Endothelial cell (in vitro differentiated cells): ENCODE measurements at regions not wholly inside any gene's neighbourhood (a gene's known extent, or its start where the extent isn't known, plus 50 kb on each side); places are given as distances from the start of the nearest gene placed in this dataset.

Source experiments
- DNase-seq: peaks from one replicate; pipeline ENCODE4 v3.0.0; 2021; ENCODE audit warnings: low spot score
- H3K27ac Mint-ChIP-seq: one replicate; pipeline ENCODE4 v1.8.0; 2021; ENCODE audit warnings: mixed read lengths, inconsistent platforms; ENCODE audit not compliant: unreplicated experiment
- H3K27me3 Mint-ChIP-seq: one replicate; pipeline ENCODE4 v1.8.0; 2021; ENCODE audit warnings: mild to moderate bottlenecking, moderate library complexity, mixed read lengths, inconsistent platforms; ENCODE audit not compliant: unreplicated experiment
- H3K36me3 Mint-ChIP-seq: one replicate; pipeline ENCODE4 v1.8.0; 2021; ENCODE audit warnings: mild to moderate bottlenecking, low read depth, mixed read lengths, inconsistent platforms; ENCODE audit not compliant: unreplicated experiment
- H3K4me1 Mint-ChIP-seq: one replicate; pipeline ENCODE4 v1.8.0; 2021; ENCODE audit warnings: mild to moderate bottlenecking, mixed read lengths, inconsistent platforms; ENCODE audit not compliant: unreplicated experiment
- H3K4me3 Mint-ChIP-seq: one replicate; pipeline ENCODE4 v1.8.0; 2021; ENCODE audit warnings: mild to moderate bottlenecking, mixed read lengths, inconsistent platforms; ENCODE audit not compliant: unreplicated experiment
- H3K9me3 Mint-ChIP-seq: one replicate; pipeline ENCODE4 v1.8.0; 2021; ENCODE audit warnings: mixed read lengths, inconsistent platforms; ENCODE audit not compliant: unreplicated experiment
- TF ChIP-seq, protein P1 (sequence below): fragments of 200-600 bp; sonication (generic); IDR thresholded peaks from one replicate; pipeline ENCODE4 v1.5.0; 2021; ENCODE audit warnings: antibody characterized with exemption; ENCODE audit not compliant: unreplicated experiment

- H3K36me3 Mint-ChIP-seq = no peaks in the 10 kb centered on the region
- no peaks in the 10 kb centered on the region for H3K9me3 Mint-ChIP-seq
- no peaks in the 10 kb centered on the region for H3K27me3 Mint-ChIP-seq
- H3K27ac Mint-ChIP-seq = no peak overlapping the region
- H3K4me1 Mint-ChIP-seq = peaks cover 5% of the 10 kb centered on the region
- no peak for DNase-seq
- H3K4me3 Mint-ChIP-seq = no peak overlapping the region
- TF ChIP-seq, protein P1, sequence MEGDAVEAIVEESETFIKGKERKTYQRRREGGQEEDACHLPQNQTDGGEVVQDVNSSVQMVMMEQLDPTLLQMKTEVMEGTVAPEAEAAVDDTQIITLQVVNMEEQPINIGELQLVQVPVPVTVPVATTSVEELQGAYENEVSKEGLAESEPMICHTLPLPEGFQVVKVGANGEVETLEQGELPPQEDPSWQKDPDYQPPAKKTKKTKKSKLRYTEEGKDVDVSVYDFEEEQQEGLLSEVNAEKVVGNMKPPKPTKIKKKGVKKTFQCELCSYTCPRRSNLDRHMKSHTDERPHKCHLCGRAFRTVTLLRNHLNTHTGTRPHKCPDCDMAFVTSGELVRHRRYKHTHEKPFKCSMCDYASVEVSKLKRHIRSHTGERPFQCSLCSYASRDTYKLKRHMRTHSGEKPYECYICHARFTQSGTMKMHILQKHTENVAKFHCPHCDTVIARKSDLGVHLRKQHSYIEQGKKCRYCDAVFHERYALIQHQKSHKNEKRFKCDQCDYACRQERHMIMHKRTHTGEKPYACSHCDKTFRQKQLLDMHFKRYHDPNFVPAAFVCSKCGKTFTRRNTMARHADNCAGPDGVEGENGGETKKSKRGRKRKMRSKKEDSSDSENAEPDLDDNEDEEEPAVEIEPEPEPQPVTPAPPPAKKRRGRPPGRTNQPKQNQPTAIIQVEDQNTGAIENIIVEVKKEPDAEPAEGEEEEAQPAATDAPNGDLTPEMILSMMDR = no peak
These were observed 81.3 kb upstream of the MAP3K7 start for GRCh38 chr6:90668141-90668540.

DNA sequence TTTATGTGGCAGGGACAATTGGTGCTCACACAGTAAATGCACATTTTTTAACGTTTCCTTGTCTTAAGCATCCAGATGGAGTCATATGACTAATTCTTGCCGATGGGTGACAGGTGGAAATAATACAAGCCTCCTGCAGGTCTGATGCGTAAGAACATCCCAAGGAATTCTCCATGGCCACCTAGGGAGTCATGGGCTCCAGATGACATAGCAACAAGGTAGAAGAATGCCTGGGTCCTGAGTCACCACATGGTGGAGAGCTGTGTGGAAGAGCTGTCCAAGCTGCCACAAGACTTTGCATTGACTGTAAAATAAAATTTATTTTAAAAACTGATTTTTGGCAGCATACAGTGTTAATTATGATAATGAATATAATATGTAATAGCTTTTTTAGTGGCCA is 77.0 kb upstream of the MAP3K7 start:
- Mint-ChIP-seq H3K27me3 (no peaks in the 10 kb centered on the region), H3K36me3 (no peaks in the 10 kb centered on the region), H3K4me3 (no peak overlapping the region), H3K27ac (no peak overlapping the region), H3K4me1 (no peaks in the 10 kb centered on the region), H3K9me3 (no peaks in the 10 kb centered on the region)
- no peak for DNase-seq
- TF ChIP-seq, protein P1 = no peak

GRCh38 chr6:90663106-90663505 is 76.2 kb upstream of the MAP3K7 start:
- no peaks in the 10 kb centered on the region for H3K27me3 Mint-ChIP-seq
- TF ChIP-seq, protein P1 = no peak
- H3K4me3 Mint-ChIP-seq = no peak overlapping the region
- no peaks in the 10 kb centered on the region for H3K36me3 Mint-ChIP-seq
- no peaks in the 10 kb centered on the region for H3K9me3 Mint-ChIP-seq
- H3K27ac Mint-ChIP-seq = no peak overlapping the region
- no peak for DNase-seq
- H3K4me1 Mint-ChIP-seq = no peaks in the 10 kb centered on the region

DNA sequence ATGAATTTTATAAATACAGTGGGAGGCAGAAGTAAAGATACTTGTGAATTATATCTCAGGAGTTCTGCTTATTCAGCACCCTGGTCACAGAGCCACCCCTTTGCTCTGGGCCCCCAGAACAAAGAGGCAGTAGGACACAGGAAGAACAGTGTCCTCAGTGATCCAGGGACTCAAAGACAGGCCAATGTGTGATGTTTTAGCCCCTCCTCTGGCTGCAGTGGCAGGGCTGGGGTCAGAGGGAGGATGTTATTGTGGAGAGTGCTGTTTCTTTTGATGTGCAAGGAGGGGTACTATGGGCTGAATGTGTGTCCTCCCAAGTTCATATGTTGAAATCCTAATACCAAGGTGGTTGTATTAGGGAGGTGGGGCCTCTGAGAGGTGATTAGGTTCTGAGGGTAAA is 74.1 kb upstream of the MAP3K7 start:
- H3K4me3 Mint-ChIP-seq = no peak overlapping the region
- TF ChIP-seq, protein P1 = no peak
- H3K27ac Mint-ChIP-seq = no peak overlapping the region
- DNase-seq = no peak
- H3K9me3 Mint-ChIP-seq = no peaks in the 10 kb centered on the region
- no peaks in the 10 kb centered on the region for H3K4me1 Mint-ChIP-seq
- no peaks in the 10 kb centered on the region for H3K36me3 Mint-ChIP-seq
- H3K27me3 Mint-ChIP-seq = no peaks in the 10 kb centered on the region

GRCh38 chr6:90658497-90658896 is 71.6 kb upstream of the MAP3K7 start:
- TF ChIP-seq, protein P1 = no peak
- Mint-ChIP-seq H3K27ac (no peak overlapping the region), H3K27me3 (peaks cover 2% of the 10 kb centered on the region), H3K4me1 (no peaks in the 10 kb centered on the region), H3K4me3 (no peak overlapping the region), H3K9me3 (no peaks in the 10 kb centered on the region), H3K36me3 (no peaks in the 10 kb centered on the region)
- no peak for DNase-seq
